GM12878 (cell line): ENCODE measurements at regions not wholly inside any gene's neighbourhood (a gene's known extent, or its start where the extent isn't known, plus 50 kb on each side); places are given as distances from the start of the nearest gene placed in this dataset.

Experiments
- ATAC-seq: fragments of 200-7000 bp; cut with Tn5 transposase; 3 replicates; pipeline ENCODE4 v1.9.1; 2020; ENCODE audit warnings: mild to moderate bottlenecking, moderate library complexity
- BruUV-seq: library from RNA; stranded (reverse); fragments of 400-500 nt; replicated peaks from 2 replicates; lab custom pipeline; 2021; lab: Mats Ljungman, UMichigan
- CTCF ChIA-PET: fragments of 300-600 bp; sonication (Branson Sonifier 250); formaldehyde crosslinking; extraction: SDS; loops from one replicate; lab custom pipeline; 2021; ENCODE audit warnings: inconsistent platforms; lab: Yijun Ruan, JAX
- POLR2A ChIA-PET: fragments of 350-600 bp; formaldehyde crosslinking; extraction: SDS; loops from one replicate; lab custom pipeline; 2021; ENCODE audit warnings: inconsistent platforms; lab: Charles Lee
- RAD21 ChIA-PET: fragments of 300-600 bp; sonication (Branson Sonifier 250); formaldehyde crosslinking; loops from one replicate; lab custom pipeline; 2023; ENCODE audit warnings: antibody characterized with exemption; ENCODE audit not compliant: unreplicated experiment; lab: Charles Lee
- SMC1A ChIA-PET: fragments of 300-600 bp; sonication (Branson Sonifier 250); formaldehyde crosslinking; loops from one replicate; lab custom pipeline; 2023; ENCODE audit not compliant: unreplicated experiment, uncharacterized antibody; lab: Charles Lee
- DNase-seq: peaks from one replicate; pipeline ENCODE4 v3.0.0-alpha.2; 2011; ENCODE audit warnings: low read depth, low spot score
- FAIRE-seq: peaks from 3 replicates; lab custom pipeline; 2011; peaks lifted over from hg19 to GRCh38; lab: Jason Lieb, UNC
- H2AFZ ChIP-seq: 2 replicates; pipeline ENCODE4 v1.6.0; 2011; ENCODE audit warnings: low read depth, low read length, control low read depth; ENCODE audit not compliant: control insufficient read depth
- H3K27ac ChIP-seq: 2 replicates; pipeline ENCODE4 v1.5.1; 2011; ENCODE audit warnings: control low read depth; ENCODE audit not compliant: control insufficient read depth, insufficient read depth
- H3K27me3 ChIP-seq, 2 experiments: replicated peaks in 1 of 2; 2 replicates each; pipeline versions ENCODE4 v1.6.0 to v1.6.1; 2011; ENCODE audit warnings: low read length in 1 of 2; ENCODE audit not compliant: control insufficient read depth in 2 of 2, insufficient read depth in 2 of 2
- H3K36me3 ChIP-seq, 2 experiments: 2 replicates each; pipeline ENCODE4 v1.5.1; 2011; ENCODE audit warnings: low read length in 1 of 2; ENCODE audit not compliant: control insufficient read depth in 2 of 2, insufficient read depth in 2 of 2
- H3K4me1 ChIP-seq: 2 replicates; pipeline ENCODE4 v1.6.1; 2011; ENCODE audit warnings: mild to moderate bottlenecking, low read length, moderate library complexity, mixed read lengths; ENCODE audit not compliant: control insufficient read depth, insufficient read depth
- H3K4me2 ChIP-seq: 2 replicates; pipeline ENCODE4 v1.6.0; 2011; ENCODE audit warnings: control low read depth; ENCODE audit not compliant: control insufficient read depth, insufficient read depth
- H3K4me3 ChIP-seq: fragments of 200-600 bp; sonication (generic); 2 replicates; pipeline ENCODE4 v1.5.1; 2016
- H3K79me2 ChIP-seq: 2 replicates; pipeline ENCODE4 v1.6.0; 2011; ENCODE audit warnings: low read length; ENCODE audit not compliant: control insufficient read depth, insufficient read depth
- H3K9ac ChIP-seq: 2 replicates; pipeline ENCODE4 v1.8.0; 2011; ENCODE audit warnings: low read length, control low read depth, mixed read lengths; ENCODE audit not compliant: control insufficient read depth, insufficient read depth
- H3K9me3 ChIP-seq: replicated peaks from 3 replicates; pipeline ENCODE4 v1.5.1; 2011; ENCODE audit warnings: mild to moderate bottlenecking, low read length; ENCODE audit not compliant: control insufficient read depth, insufficient read depth
- H4K20me1 ChIP-seq: 2 replicates; pipeline ENCODE4 v1.6.0; 2011; ENCODE audit not compliant: control insufficient read depth, insufficient read depth
- CBFB ChIP-seq: IDR thresholded peaks from 2 replicates; pipeline ENCODE4 v1.6.1; 2016; ENCODE audit warnings: antibody characterized with exemption, low read depth
- E2F8 ChIP-seq: fragments of 450-650 bp; IDR thresholded peaks from 2 replicates; pipeline ENCODE4 v1.6.1; 2018; ENCODE audit warnings: mild to moderate bottlenecking, low read depth, moderate library complexity; ENCODE audit not compliant: partially characterized antibody
- NKRF ChIP-seq: fragments of 450-650 bp; conservative IDR thresholded peaks from 2 replicates; pipeline ENCODE4 v1.6.1; 2017; ENCODE audit warnings: mild to moderate bottlenecking, moderate library complexity
- POLR2AphosphoS2 ChIP-seq: IDR thresholded peaks from 2 replicates; pipeline ENCODE4 v1.6.1; 2011; ENCODE audit warnings: low read depth, mild to moderate bottlenecking, low read length, improper control_type of control experiment, moderate library complexity
- SMARCA5 ChIP-seq: fragments of 450-650 bp; IDR thresholded peaks from 2 replicates; pipeline ENCODE4 v1.6.1; 2017; ENCODE audit warnings: mild to moderate bottlenecking
- SREBF1 ChIP-seq: IDR thresholded peaks from 2 replicates; pipeline ENCODE4 v1.6.1; 2012; ENCODE audit warnings: mild to moderate bottlenecking, low read length
- WGBS: methylation state at CpG from one replicate; pipeline ENCODE4 v1.1.6; 2016; ENCODE audit warnings: low lambda C conversion rate; ENCODE audit not compliant: insufficient replicate concordance, insufficient coverage; ENCODE audit errors: missing lambda C conversion rate; 5-methylcytosine and 5-hydroxymethylcytosine counted together
- in situ Hi-C: fragments of 300-500 bp; cut with MboI; formaldehyde crosslinking; loops from 9 replicates; pipeline ENCODE4 v1.14.3; 2018; ENCODE audit warnings: mixed read lengths
- intact Hi-C: fragments of 100-400 bp; cut with micrococcal nuclease; formaldehyde crosslinking; loops from one replicate; pipeline ENCODE4 v1.14.2; 2022; ENCODE audit not compliant: unreplicated experiment

- Histone ChIP-seq H2AFZ (no peak overlapping the region), H3K36me3 (no peaks in the 10 kb centered on the region), H3K4me3 (no peak overlapping the region)
- CTCF ChIA-PET: no interaction called here
- WGBS: 0% methylated on average over 1 of the region's 1 CpG
- intact Hi-C loops: no loop called here
- FAIRE-seq: no peak
- RAD21 ChIA-PET: no interaction called here
- BruUV-seq: no TSS peak
- no peak for TF ChIP-seq E2F8
- no peak for TF ChIP-seq SREBF1
- no peak for TF ChIP-seq CBFB
- TF ChIP-seq POLR2AphosphoS2: no peak
- no peak for TF ChIP-seq NKRF
- no peak for TF ChIP-seq SMARCA5
- TF ChIP-seq, all 136 proteins: peak for 0
- SMC1A ChIA-PET: no interaction called here
- Histone ChIP-seq H3K4me1 (no peaks in the 10 kb centered on the region), H3K9ac (no peak overlapping the region), H4K20me1 (no peaks in the 10 kb centered on the region), H3K4me2 (no peak overlapping the region), H3K27ac (no peak overlapping the region), H3K27me3 (no peaks in the 10 kb centered on the region), H3K9me3 (no peaks in the 10 kb centered on the region), H3K79me2 (no peaks in the 10 kb centered on the region)
- POLR2A ChIA-PET: no interaction called here
- DNase-seq: no peak
- no peak for ATAC-seq
- in situ Hi-C loops: no loop called here
These were observed 377.1 kb upstream of the MEIS1 start for GRCh38 chr2:66057844-66058243.
